GM12864 (cell line): ENCODE measurements at regions not wholly inside any gene's neighbourhood (a gene's known extent, or its start where the extent isn't known, plus 50 kb on each side); places are given as distances from the start of the nearest gene placed in this dataset.

ENCODE experiments used
- DNase-seq: peaks from one replicate; pipeline ENCODE4 v3.0.0-alpha.2; 2011; ENCODE audit warnings: low read depth
- H3K4me3 ChIP-seq: 2 replicates; pipeline ENCODE4 v1.5.1; 2011; ENCODE audit warnings: mild to moderate bottlenecking, low read depth, low read length, control low read depth
- TF ChIP-seq, protein P1 (sequence below): IDR thresholded peaks from 2 replicates; pipeline ENCODE4 v1.5.1; 2011; ENCODE audit warnings: low read depth, mild to moderate bottlenecking, moderate library complexity, low read length, control low read depth, inconsistent platforms; ENCODE audit errors: missing control alignments

GRCh38 chr9:108704156-108704852 lies 151.5 kb downstream of the ACTL7B start:
- DNase-seq, result no peak
- TF ChIP-seq, protein P1, sequence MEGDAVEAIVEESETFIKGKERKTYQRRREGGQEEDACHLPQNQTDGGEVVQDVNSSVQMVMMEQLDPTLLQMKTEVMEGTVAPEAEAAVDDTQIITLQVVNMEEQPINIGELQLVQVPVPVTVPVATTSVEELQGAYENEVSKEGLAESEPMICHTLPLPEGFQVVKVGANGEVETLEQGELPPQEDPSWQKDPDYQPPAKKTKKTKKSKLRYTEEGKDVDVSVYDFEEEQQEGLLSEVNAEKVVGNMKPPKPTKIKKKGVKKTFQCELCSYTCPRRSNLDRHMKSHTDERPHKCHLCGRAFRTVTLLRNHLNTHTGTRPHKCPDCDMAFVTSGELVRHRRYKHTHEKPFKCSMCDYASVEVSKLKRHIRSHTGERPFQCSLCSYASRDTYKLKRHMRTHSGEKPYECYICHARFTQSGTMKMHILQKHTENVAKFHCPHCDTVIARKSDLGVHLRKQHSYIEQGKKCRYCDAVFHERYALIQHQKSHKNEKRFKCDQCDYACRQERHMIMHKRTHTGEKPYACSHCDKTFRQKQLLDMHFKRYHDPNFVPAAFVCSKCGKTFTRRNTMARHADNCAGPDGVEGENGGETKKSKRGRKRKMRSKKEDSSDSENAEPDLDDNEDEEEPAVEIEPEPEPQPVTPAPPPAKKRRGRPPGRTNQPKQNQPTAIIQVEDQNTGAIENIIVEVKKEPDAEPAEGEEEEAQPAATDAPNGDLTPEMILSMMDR, result no peak
- H3K4me3 ChIP-seq, result no peak overlapping the region

GRCh38 chr9:108703429-108703828 lies 152.4 kb downstream of the ACTL7B start:
- TF ChIP-seq, protein P1, result no peak
- H3K4me3 ChIP-seq, result no peak overlapping the region
- no peak for DNase-seq

- TF ChIP-seq, protein P1, result no peak
- no peak for DNase-seq
- no peak overlapping the region for H3K4me3 ChIP-seq
These were observed 153.1 kb downstream of the ACTL7B start for GRCh38 chr9:108702681-108703080.

DNA sequence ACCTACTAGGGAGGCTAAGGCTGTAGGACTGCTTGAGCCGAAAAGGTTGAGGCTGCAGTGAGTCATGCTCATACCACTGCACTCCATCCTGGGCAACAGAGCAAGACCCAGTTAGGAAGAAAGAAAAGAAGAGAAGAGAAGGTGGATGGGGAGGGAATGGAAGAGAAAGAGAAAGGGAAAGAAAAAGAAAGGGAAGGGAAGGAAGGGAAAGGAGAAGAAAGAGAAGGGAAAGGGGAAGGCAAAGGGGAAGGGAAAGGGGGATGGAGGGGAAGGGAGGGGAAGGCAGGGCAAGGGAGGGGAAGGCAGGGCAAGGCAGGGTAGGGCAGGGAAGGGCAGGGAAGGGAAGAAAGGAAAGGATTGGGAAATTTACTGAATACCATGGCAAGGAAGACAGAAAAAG lies 157.0 kb downstream of the ACTL7B start:
- no peak overlapping the region for H3K4me3 ChIP-seq
- TF ChIP-seq, protein P1, result no peak
- DNase-seq, result no peak

- TF ChIP-seq, protein P1, result no peak
- H3K4me3 ChIP-seq, result no peak overlapping the region
- no peak for DNase-seq
These were observed 157.6 kb downstream of the ACTL7B start for GRCh38 chr9:108698231-108698630.

GRCh38 chr9:108696156-108696555 lies 159.6 kb downstream of the ACTL7B start:
- no peak overlapping the region for H3K4me3 ChIP-seq
- DNase-seq, result no peak
- TF ChIP-seq, protein P1, result no peak

DNA sequence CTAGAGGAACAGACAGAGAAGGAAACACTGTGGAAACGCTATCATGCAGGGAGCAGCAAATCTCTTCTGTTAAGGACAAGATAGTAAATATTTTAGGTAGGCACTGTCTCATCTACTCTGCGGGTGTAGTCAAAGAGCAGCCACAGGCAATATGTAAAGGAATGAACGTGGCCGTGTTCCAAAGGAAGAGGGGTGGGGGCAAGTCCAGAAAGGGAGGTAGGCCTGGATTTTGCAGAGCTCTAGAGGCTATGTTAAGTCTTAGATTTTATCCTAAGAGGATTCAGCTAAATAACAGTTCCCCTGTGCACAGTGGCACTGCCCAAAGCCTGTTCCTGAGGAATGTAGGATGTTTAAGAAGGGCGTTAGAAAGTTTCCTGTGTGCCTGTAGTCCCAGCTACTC lies 161.6 kb downstream of the ACTL7B start:
- TF ChIP-seq, protein P1, result no peak
- H3K4me3 ChIP-seq, result no peak overlapping the region
- no peak for DNase-seq
